ENCODE measurements at regions not wholly inside any gene's neighbourhood (a gene's known extent, or its start where the extent isn't known, plus 50 kb on each side); places are given as distances from the start of the nearest gene placed in this dataset.
A peak's percentile ranks its signal among the peaks of the same experiment; 100 is the strongest.

DNA sequence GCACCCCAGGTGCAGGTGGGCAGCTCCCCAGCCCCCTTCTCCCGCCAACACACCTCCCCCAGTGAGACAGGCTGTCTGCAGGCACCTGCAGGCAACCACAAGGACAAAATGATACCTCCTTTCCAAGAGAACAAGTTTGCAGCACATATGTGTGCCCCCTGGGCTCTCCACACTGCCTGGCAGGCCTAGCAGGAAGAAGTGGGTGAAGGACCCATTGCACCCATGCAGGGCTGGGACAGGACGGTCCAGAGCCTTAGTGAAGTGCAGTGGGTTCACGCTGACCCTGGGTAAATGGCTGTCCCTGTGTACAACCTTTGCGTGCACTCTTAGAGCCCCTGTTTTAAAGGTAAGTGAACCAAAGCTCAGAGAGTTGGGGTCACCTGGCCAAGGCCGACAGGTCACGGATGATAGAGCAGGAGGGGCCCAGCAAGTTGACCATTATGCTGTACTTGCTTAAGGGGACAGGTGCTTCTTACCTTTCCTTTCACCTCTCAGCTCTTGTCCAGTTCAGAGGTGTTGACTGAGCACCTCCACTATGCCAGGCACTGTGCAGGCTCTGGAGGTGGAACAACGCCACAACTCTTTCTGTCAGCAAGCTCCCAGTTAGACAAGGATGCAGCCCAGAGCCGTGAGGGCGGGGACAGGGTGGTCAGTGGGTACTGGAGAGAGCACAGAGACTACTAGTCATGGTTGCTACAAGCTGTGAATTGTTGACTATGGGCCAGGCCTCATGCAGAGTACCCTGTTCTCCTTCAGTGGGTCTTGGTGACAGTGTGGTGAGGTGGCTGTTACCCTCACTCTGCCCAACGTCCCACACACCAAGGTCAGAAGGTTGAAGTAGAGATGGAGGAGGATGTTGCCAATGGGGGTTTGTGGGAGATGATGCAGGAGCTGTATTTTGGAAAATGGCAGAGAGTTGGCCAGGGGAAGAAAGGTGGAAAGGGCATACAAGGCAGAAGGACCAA lies 125.9 kb downstream of the PAPOLA start:
- DNase-seq (no peak), FAIRE-seq (no peak)
- WGBS, 3 donors, result 79 to 88% (median 84%) methylated on average over 10 of the region's 10 CpGs
- peaks cover 0 to 5% (median 0%) of the 10 kb centered on the region in 3 donors for H3K27me3 ChIP-seq (ENCODE audit: control insufficient read depth in 3 of 3, insufficient read depth in 3 of 3, low read length in 3 of 3)
- H3K27ac ChIP-seq (ENCODE audit: low read depth in 1 of 3, low read length in 2 of 3), result no peak overlapping the region
- H3K4me3 ChIP-seq (ENCODE audit: low read depth in 1 of 3, low read length in 3 of 3), result no peak overlapping the region
- H3K36me3 ChIP-seq (ENCODE audit: control insufficient read depth in 3 of 3, insufficient read depth in 2 of 3, low read depth in 1 of 3, low read length in 3 of 3), result no peaks in the 10 kb centered on the region
- H3K4me1 ChIP-seq (ENCODE audit: control insufficient read depth in 3 of 3, insufficient read depth in 2 of 3, low read depth in 1 of 3, low read length in 2 of 3), result no peaks in the 10 kb centered on the region
- peaks cover 0 to 4% of the 10 kb centered on the region in 2 donors for H3K9me3 ChIP-seq (ENCODE audit: control insufficient read depth in 2 of 2, insufficient read depth in 1 of 2, low read depth in 1 of 2, low read length in 1 of 2)

DNA sequence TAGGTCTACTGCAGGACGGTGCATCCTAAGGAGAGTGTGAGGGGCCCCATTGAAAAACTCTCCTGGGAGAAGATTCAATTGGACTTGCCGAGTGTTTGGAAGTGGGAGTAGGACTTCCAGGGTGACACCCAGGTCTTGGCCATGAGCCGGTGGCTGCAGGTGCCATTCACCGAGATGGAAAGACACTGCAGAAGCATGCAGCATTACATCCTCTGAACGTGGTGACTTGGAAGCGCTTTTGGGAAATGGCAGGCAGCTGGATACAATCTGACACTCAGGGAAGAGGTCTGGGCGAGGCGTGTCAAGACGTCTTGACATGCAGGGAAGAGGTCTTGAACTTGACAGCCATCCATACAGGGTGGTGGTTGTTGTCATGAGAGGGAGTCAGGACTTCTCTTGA lies 126.9 kb downstream of the PAPOLA start:
- Histone ChIP-seq H3K4me3 (ENCODE audit: low read depth in 1 of 3, low read length in 3 of 3) (no peak overlapping the region), H3K27ac (ENCODE audit: low read depth in 1 of 3, low read length in 2 of 3) (no peak overlapping the region), H3K9me3 (ENCODE audit: control insufficient read depth in 2 of 2, insufficient read depth in 1 of 2, low read depth in 1 of 2, low read length in 1 of 2) (peaks cover 0 to 4% of the 10 kb centered on the region in 2 donors), H3K36me3 (ENCODE audit: control insufficient read depth in 3 of 3, insufficient read depth in 2 of 3, low read depth in 1 of 3, low read length in 3 of 3) (no peaks in the 10 kb centered on the region), H3K4me1 (ENCODE audit: control insufficient read depth in 3 of 3, insufficient read depth in 2 of 3, low read depth in 1 of 3, low read length in 2 of 3) (no peaks in the 10 kb centered on the region), H3K27me3 (ENCODE audit: control insufficient read depth in 3 of 3, insufficient read depth in 3 of 3, low read length in 3 of 3) (peaks cover 0 to 5% (median 0%) of the 10 kb centered on the region in 3 donors)
- no peak for FAIRE-seq
- no peak for DNase-seq
- WGBS, 3 donors, result 85 to 87% (median 86%) methylated on average over 9 of the region's 9 CpGs

DNA sequence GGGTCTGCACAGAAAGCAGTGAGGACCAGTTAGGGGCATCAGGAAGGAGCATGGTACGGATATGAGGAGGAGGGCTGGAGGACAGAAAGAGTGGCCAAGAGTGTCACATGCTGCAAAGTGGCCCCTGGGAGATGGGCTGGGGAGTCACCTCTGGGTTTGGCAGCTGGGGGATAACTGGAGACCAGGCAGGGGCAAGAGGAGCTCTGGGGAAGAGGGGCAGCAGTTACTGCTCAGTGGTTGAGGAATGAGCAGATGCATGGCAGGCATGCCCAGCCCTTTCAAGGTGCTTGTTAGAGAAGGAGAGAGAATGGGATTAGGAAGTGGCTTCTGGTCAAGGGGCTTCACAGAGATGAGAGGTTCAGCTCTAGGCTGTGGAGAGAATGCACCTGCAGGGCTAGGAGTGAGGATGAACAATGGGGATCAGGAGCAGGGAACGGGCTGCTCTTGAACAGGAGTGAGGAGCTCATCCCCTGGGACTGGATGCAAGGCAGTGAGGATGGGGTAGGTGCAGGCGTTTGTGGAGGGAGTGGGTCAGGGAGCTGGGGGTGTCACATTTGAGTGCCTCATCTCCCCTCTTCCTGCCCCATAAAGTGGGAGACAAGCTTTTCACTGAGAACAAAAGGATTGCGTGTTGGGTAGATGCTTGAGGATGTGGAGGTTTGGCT lies 127.5 kb downstream of the PAPOLA start:
- WGBS, 3 donors, result 60 to 83% (median 66%) methylated on average over 4 of the region's 4 CpGs
- Histone ChIP-seq H3K27ac (ENCODE audit: low read depth in 1 of 3, low read length in 2 of 3) (no peak overlapping the region), H3K36me3 (ENCODE audit: control insufficient read depth in 3 of 3, insufficient read depth in 2 of 3, low read depth in 1 of 3, low read length in 3 of 3) (no peaks in the 10 kb centered on the region), H3K27me3 (ENCODE audit: control insufficient read depth in 3 of 3, insufficient read depth in 3 of 3, low read length in 3 of 3) (peaks cover 0 to 5% (median 0%) of the 10 kb centered on the region in 3 donors), H3K4me1 (ENCODE audit: control insufficient read depth in 3 of 3, insufficient read depth in 2 of 3, low read depth in 1 of 3, low read length in 2 of 3) (no peaks in the 10 kb centered on the region), H3K9me3 (ENCODE audit: control insufficient read depth in 2 of 2, insufficient read depth in 1 of 2, low read depth in 1 of 2, low read length in 1 of 2) (peaks cover 0 to 4% of the 10 kb centered on the region in 2 donors), H3K4me3 (ENCODE audit: low read depth in 1 of 3, low read length in 3 of 3) (no peak overlapping the region)
- DNase-seq, result no peak
- no peak for FAIRE-seq

DNA sequence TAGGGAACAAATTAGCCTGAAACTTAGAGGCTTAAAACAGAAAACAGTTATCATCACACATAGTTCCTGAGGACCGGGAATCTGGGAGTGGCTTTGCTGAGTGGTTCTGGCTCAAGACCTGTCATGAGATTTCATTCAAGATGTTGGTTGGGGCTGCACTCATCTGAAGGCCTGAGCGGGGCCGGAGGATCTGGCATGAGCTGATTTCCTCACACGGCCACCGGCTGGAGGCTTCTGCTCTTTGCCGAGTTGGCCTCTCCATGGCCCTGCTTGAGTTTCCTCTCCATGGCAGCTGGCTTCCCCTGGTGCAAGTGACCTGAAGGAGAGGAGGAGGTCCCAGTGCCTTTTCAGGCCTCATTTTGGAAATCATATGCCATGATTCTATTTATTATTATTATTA lies 128.1 kb downstream of the PAPOLA start:
- Histone ChIP-seq H3K4me1 (ENCODE audit: control insufficient read depth in 3 of 3, insufficient read depth in 2 of 3, low read depth in 1 of 3, low read length in 2 of 3) (no peaks in the 10 kb centered on the region), H3K27me3 (ENCODE audit: control insufficient read depth in 3 of 3, insufficient read depth in 3 of 3, low read length in 3 of 3) (peaks cover 0 to 5% (median 0%) of the 10 kb centered on the region in 3 donors), H3K36me3 (ENCODE audit: control insufficient read depth in 3 of 3, insufficient read depth in 2 of 3, low read depth in 1 of 3, low read length in 3 of 3) (no peaks in the 10 kb centered on the region), H3K27ac (ENCODE audit: low read depth in 1 of 3, low read length in 2 of 3) (no peak overlapping the region), H3K9me3 (ENCODE audit: control insufficient read depth in 2 of 2, insufficient read depth in 1 of 2, low read depth in 1 of 2, low read length in 1 of 2) (peaks cover 0 to 4% of the 10 kb centered on the region in 2 donors), H3K4me3 (ENCODE audit: low read depth in 1 of 3, low read length in 3 of 3) (no peak overlapping the region)
- 95 to 97% (median 96%) methylated on average over 6 of the region's 6 CpGs for WGBS, 3 donors
- no peak for DNase-seq
- FAIRE-seq, result no peak

DNA sequence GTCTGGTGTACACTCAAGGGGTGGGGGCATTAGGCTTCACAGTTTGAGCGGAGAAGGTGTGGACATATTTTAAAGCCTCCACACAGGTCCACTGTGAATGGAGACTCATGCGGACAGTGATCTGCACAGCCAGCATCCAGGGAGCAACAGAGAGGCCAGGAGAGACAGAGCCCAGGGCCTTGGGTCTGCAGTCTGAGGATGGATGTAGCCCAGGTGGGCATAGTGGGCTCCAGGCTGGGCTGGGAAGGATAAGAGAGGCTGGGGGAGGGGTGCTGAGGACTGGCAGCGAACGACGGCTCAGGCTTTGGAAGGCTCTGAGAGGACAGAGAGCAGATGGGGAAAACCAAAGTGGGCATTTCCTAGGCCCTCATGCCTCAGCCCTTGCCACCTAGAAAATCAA lies 128.8 kb downstream of the PAPOLA start:
- FAIRE-seq, result no peak
- Histone ChIP-seq H3K4me1 (ENCODE audit: control insufficient read depth in 3 of 3, insufficient read depth in 2 of 3, low read depth in 1 of 3, low read length in 2 of 3) (no peaks in the 10 kb centered on the region), H3K36me3 (ENCODE audit: control insufficient read depth in 3 of 3, insufficient read depth in 2 of 3, low read depth in 1 of 3, low read length in 3 of 3) (no peaks in the 10 kb centered on the region), H3K27ac (ENCODE audit: low read depth in 1 of 3, low read length in 2 of 3) (no peak overlapping the region), H3K9me3 (ENCODE audit: control insufficient read depth in 2 of 2, insufficient read depth in 1 of 2, low read depth in 1 of 2, low read length in 1 of 2) (peaks cover 0 to 4% of the 10 kb centered on the region in 2 donors), H3K27me3 (ENCODE audit: control insufficient read depth in 3 of 3, insufficient read depth in 3 of 3, low read length in 3 of 3) (peaks cover 0 to 5% (median 0%) of the 10 kb centered on the region in 3 donors), H3K4me3 (ENCODE audit: low read depth in 1 of 3, low read length in 3 of 3) (no peak overlapping the region)
- WGBS, 3 donors, result 82 to 91% (median 90%) methylated on average over 5 of the region's 5 CpGs
- DNase-seq, result no peak

DNA sequence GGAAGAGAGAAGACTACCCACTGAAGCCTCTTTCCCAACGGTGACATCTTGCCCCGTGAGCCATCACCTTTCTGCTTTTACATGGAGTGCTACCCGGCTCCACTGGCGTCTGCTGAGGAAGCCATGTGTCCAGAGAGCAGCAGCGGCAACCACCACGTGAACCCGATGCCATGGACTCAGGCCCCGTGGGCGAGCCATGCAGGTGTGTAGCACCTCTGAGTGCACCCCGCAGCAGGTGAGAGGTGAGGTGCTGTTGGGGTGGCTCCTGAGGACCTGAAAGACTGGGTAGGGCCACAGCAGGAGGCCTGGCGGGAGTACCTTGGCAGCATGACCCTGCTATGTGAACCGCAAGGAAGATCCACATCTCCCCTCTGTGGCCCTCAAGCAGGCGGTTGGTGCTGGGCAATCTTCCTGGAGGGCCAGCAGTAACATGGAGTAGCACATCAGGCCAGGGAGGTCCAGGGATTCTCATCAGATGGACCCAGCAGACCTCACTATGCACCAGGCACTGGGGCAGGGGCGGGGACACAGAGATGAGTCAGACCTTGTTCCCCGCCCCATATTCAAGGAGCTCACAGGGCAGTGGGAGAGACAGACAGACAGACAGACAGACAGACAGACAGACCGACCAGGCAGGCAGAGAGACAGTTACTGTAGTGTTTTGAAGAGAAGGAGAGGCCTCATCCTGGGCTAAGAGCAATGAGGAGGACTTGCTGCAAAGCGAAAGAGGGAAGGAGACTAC lies 129.6 kb downstream of the PAPOLA start:
- Histone ChIP-seq H3K4me1 (ENCODE audit: control insufficient read depth in 3 of 3, insufficient read depth in 2 of 3, low read depth in 1 of 3, low read length in 2 of 3) (no peaks in the 10 kb centered on the region), H3K4me3 (ENCODE audit: low read depth in 1 of 3, low read length in 3 of 3) (no peak overlapping the region), H3K27ac (ENCODE audit: low read depth in 1 of 3, low read length in 2 of 3) (no peak overlapping the region), H3K27me3 (ENCODE audit: control insufficient read depth in 3 of 3, insufficient read depth in 3 of 3, low read length in 3 of 3) (peaks cover 0 to 3% (median 0%) of the 10 kb centered on the region in 3 donors), H3K9me3 (ENCODE audit: control insufficient read depth in 2 of 2, insufficient read depth in 1 of 2, low read depth in 1 of 2, low read length in 1 of 2) (peaks cover 0 to 4% of the 10 kb centered on the region in 2 donors), H3K36me3 (ENCODE audit: control insufficient read depth in 3 of 3, insufficient read depth in 2 of 3, low read depth in 1 of 3, low read length in 3 of 3) (no peaks in the 10 kb centered on the region)
- FAIRE-seq (no peak), DNase-seq (peak in 1 of 2 donors; percentile 7)
- WGBS, 3 donors, result 73 to 81% (median 76%) methylated on average over 17 of the region's 17 CpGs

DNA sequence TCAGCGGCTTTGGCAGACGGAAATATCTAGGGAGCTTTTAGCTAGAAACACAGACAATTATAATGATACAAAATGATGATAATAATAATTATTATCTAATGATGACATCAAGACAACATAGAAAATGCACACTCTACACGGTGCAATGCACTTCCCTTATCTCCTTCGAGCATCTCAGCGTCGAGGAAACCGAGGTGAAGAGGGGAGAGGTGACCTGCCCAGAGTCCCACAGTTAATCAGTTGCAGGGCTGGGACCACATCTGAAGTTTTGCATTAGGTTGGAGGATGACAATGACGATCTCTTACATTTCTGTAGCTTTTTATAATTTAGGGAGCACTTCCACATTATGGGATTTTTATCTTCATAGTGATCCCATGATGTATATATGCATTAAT lies 130.2 kb downstream of the PAPOLA start:
- Histone ChIP-seq H3K27me3 (ENCODE audit: control insufficient read depth in 3 of 3, insufficient read depth in 3 of 3, low read length in 3 of 3) (peaks cover 0 to 3% (median 0%) of the 10 kb centered on the region in 3 donors), H3K4me3 (ENCODE audit: low read depth in 1 of 3, low read length in 3 of 3) (no peak overlapping the region), H3K9me3 (ENCODE audit: control insufficient read depth in 2 of 2, insufficient read depth in 1 of 2, low read depth in 1 of 2, low read length in 1 of 2) (peaks cover 0 to 4% of the 10 kb centered on the region in 2 donors), H3K36me3 (ENCODE audit: control insufficient read depth in 3 of 3, insufficient read depth in 2 of 3, low read depth in 1 of 3, low read length in 3 of 3) (no peaks in the 10 kb centered on the region), H3K4me1 (ENCODE audit: control insufficient read depth in 3 of 3, insufficient read depth in 2 of 3, low read depth in 1 of 3, low read length in 2 of 3) (no peaks in the 10 kb centered on the region), H3K27ac (ENCODE audit: low read depth in 1 of 3, low read length in 2 of 3) (no peak overlapping the region)
- WGBS, 3 donors, result 57 to 74% (median 70%) methylated on average over 8 of the region's 8 CpGs
- FAIRE-seq, result no peak
- DNase-seq, result no peak

DNA sequence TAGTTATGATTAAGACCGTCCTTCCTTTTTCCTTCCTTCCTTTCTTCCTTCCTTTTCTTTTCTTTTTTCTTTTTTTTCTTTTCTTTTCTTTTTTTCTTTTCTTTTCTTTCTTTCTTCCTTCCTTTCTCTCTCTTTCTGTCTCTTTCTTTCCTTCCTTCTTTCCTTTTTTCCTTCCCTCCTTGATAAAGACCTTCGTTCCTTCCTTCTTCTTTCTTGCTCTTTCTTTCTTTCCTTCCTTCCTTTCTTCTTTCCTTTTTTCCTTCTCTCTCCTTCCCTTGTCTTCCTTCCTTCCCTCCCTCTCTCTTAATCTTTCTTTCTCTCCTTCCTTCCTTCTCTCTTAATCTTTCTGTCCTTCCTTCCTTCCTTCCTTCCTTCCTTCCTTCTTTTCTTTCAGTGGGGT lies 130.9 kb downstream of the PAPOLA start:
- no peak overlapping the region for H3K4me3 ChIP-seq (ENCODE audit: low read depth in 1 of 3, low read length in 3 of 3)
- H3K9me3 ChIP-seq (ENCODE audit: control insufficient read depth in 2 of 2, insufficient read depth in 1 of 2, low read depth in 1 of 2, low read length in 1 of 2), result peaks cover 0 to 4% of the 10 kb centered on the region in 2 donors
- H3K27ac ChIP-seq (ENCODE audit: low read depth in 1 of 3, low read length in 2 of 3), result no peak overlapping the region
- WGBS, 3 donors, result 57 to 82% (median 60%) methylated on average over 2 of the region's 2 CpGs
- no peak for DNase-seq
- FAIRE-seq, result no peak
- no peaks in the 10 kb centered on the region for H3K4me1 ChIP-seq (ENCODE audit: control insufficient read depth in 3 of 3, insufficient read depth in 2 of 3, low read depth in 1 of 3, low read length in 2 of 3)
- no peaks in the 10 kb centered on the region for H3K27me3 ChIP-seq (ENCODE audit: control insufficient read depth in 3 of 3, insufficient read depth in 3 of 3, low read length in 3 of 3)
- H3K36me3 ChIP-seq (ENCODE audit: control insufficient read depth in 3 of 3, insufficient read depth in 2 of 3, low read depth in 1 of 3, low read length in 3 of 3), result no peaks in the 10 kb centered on the region
